ENCODE measurements at regions not wholly inside any gene's neighbourhood (a gene's known extent, or its start where the extent isn't known, plus 50 kb on each side); places are given as distances from the start of the nearest gene placed in this dataset.
"Not testable (repeated sequence)": the region's sequence is repeated elsewhere in the genome, so short reads cannot be mapped to it uniquely, and the experiment has no call there.

DNA sequence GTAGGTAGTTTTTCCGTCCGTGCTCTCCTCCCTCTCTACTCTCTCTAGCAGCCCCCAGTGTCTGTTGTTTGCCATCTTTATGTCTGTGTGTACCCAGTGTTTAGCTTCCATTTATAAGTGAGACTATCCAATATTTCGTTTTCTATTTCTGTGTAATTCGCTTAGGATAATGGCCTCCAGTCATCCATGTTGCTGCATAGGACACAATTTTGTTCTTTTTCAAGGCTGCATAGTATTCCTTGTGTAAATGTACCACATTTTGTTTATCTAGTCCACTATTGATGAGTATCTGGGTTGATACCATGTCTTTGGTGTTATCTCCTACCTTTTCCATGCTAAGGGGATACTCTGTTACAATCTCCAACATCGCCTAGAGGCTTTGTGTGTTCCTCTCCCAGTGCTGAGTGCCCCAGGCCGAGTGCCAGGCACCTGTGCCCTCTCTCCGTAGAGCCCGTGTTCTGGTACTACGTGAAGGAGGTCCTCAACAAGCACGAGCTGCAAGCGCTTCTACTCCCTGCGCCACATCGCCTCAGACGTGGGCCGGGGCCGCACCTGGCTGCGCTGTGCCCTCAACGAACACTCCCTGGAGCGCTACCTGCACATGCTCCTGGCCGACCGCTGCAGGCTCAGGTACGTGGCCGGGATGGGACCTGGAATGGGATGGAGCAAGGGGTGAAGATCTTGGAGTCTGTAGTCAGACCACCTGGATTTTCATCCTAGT, 51.0 kb downstream of the NPIPB11 start:
- DNase-seq, result not testable (repeated sequence)

DNA sequence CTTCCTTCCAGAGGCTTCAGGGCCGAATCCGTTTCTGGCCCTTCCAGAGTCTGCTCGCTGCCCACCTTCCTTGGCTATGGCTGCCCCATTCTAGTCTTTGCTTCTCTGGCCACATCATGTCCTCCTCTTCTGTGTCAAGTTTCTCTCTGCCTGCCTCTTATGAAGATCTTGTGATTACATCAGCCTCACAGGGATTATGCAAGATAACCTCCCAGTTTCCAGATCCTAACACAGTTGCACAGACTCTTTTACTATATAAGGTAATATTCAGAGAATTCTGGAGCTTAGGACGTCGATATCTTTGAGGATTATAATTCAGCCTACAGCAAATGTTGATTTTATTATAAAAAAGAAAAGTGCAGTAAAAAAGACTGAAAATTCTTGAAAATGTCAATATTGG, 52.1 kb downstream of the NPIPB11 start:
- not testable (repeated sequence) for DNase-seq

DNA sequence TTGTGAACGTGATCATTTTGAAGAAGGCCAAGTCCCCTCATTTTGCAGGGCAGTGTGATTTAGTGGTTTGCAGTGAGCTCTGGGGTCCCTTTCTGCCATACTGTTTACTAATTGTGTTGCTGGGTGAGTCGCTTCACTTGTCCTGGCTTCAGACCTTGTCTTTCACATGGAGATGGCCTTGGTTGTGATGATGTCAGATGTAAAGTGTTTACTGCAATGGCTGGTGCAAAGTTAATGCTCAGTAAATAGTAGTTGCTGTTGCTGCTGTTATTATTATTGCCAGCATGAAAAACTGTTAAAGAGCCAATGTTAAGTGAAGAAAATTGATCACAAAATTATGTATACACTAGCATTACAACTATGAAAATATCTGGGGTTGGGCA, 53.9 kb downstream of the NPIPB11 start:
- not testable (repeated sequence) for DNase-seq

DNA sequence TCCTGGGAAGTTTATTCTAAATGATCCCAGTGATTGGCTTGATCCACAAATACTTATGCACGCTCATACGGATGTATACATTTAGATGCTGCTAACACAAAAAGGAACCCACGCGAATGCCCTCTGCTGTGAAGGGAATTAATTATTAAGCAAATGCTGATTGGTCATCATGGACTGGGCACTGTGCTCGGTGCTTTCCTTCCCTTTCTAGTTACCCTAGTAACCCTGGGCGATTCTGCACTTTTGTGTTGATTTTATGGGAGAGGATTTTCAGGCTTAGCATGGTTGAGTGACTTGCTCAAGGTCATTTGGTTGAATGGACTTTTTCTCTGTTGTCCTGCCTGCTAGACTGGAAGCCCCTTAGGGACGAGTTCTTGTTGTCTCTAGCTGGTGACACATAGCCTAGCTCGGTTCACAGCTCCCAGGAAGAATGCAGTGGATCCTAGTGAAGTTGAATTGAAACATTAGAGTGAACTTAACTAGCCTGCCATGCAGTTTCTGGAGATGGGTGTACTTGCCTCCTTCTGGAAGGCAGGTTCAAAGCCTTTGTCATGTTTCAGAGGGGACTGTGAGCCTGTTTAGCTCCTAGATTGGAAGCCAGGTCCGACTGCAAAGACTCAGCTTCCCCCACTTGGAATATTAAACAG, 54.4 kb downstream of the NPIPB11 start:
- DNase-seq, result not testable (repeated sequence)

DNA sequence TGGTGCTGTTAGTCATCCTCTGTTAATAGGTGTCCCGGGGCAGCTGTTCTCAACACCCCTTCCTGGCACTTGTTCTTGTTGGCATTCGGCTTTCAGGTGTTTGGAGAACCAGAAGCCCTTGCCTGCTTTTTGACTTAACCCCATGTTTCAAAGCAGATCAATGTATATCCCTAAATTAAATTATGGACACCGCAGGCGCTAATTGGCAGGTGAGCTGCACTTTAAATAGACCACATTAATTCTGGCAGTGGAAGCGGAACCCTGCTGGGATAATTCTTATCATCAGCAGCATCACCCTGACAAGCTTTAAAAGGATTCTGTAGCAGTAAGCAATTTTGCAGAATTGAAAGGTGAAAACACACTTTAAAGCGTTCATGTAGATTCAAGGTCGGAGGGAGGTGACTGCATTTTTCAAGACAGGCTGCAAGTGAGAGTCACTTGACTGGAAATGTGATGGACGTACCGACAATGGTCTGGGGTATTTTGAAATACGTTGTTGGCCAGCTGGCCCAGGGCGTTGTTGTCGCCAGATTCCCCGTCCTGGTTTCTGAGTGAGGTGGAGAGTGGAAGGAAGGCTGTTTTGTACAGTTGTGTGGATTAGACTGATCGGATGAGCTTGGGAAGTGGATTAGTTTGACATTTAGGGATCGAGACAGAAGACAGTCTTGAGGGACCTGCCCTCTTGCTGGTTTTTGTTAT, 55.1 kb downstream of the NPIPB11 start:
- DNase-seq, result not testable (repeated sequence)

DNA sequence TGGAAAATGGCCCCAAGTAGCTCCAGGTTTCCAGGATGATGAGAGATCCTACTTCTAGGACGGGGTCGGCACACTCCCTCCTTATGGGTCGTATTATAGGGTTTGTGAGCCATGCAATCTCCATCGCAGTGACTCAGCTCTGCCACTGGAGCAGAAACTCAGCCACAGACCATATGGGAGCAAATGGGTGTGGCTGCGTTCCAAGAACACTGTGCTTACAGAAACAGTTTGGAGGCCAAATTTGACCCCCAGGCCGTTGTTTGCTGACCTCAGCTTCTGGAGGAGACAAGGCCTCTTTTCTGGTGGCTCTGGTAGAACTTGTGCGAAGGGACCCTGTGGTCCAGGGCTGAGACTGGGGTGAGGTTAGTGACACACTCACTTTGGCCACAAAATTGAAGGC, 56.5 kb downstream of the NPIPB11 start:
- DNase-seq, result not testable (repeated sequence)

DNA sequence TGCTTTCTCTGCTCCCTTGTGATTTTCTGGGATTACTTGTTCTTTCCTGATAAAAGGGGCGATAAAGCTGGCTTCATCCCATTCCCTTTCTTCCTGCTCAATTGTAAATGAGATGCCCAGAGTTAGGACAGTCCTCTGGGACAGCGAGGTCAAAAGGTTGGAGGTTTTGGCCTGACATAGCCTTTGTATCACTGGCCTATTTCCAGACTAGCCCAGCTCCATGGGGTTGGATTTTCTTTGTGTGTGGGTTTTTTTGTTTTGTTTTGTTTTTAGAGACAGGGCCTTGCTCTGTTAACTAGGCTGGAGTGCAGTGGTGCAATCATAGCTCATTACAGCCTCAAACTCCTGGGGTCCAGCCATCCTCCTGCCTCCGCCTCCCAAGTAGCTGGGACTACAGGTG, 57.8 kb downstream of the NPIPB11 start:
- DNase-seq, result not testable (repeated sequence)

DNA sequence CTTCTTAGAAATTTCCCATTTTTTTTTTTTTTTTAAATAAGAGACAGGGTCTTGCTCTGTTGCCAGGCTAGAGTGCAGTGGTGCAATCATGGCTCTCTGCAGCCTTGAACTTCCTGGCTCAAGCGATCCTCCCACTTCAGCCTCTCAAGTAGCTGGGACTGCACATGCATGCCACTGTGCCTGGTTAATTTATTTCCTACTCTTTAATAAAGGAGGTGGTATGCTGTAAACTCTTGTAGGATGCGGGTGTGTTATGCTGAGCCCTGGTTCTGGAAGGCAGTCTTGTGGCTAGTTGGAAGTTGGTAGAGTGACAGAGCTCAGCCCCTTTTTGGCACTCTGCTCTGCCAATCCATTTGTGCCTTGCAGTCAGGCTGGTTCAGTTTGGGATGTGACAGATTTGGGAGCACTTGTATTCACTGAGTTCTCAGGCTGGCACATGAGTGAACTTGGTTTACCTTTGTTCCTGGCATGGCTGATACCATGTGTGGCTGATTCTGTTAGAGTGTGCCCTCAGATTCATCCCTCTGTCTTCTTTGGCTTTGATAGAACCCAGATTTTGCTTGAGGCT, 58.3 kb downstream of the NPIPB11 start:
- not testable (repeated sequence) for DNase-seq

DNA sequence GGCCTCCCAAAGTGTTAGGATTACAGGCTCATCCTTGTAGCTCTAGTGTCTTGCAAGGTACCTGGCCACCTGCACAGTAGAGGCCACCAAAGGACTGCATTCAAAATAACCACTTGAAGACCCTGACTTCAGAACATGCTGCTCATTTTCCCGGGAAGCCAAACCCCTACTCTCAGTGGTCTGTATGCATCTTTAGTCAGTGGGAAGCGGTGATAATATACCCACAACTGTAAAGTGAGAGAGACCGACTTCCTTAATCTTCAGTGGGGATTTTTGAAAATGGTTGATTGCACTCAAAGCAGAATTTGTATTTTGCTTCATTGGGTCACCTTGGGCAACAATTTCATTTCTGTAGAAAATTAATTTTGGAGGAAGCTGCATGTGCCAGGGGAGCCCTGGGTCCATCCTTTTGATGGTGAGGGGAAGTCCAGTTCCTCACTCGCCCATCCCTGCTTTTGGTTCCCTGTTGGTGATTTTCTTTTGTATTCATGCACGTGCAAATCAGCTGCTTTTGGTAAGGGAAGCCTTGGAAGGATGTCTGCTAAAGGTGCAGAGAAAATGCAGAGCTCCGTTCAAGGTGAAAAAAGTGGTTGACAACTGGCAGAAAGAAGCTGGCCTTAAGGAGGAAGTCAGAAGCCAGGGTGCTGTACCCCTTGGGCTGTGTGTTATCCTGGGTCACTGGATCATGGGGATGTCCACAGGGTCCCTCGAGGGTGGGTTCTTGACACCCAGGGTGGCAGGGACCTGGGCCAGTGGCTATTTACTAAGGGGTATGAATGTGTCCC, 59.5 kb downstream of the NPIPB11 start:
- not testable (repeated sequence) for DNase-seq

DNA sequence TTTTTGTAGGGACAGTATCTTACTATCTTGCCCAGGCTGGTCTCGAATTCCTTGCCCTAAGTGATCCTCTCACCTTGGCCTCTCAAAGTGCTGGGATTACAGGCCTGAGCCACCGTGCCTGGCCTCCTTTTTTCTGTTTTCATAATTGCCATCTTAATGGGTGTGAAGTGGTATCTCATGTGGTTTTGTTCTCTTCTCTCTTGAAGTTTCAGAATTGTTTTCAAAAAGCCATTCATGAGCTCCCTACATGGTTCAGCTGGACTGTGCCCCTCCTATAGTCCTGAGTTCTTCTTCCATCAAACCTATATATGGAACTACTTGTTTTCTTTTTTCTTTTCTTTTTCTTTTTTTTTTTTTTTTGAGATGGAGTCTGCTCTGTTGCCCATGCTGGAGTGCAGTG, 60.3 kb downstream of the NPIPB11 start:
- not testable (repeated sequence) for DNase-seq

DNA sequence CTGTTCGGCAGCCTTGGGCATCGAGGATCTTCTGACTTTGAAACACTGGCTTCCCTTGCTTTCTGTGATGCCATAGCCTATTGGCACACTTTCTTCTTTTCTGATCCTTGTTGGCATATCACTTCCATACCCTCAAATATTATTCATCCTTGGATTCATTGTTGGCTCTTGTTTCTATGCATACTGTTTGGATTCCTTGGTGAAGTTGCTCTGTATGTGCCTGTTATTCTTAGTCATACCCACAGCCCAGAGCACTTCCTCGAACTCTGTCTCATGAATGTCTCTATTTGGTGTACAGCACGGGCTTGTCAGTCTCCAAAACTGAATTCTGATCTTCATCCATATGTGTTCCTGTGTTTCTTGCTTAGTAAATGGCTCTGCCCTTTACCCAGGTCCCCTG, 63.6 kb downstream of the NPIPB11 start:
- not testable (repeated sequence) for DNase-seq

DNA sequence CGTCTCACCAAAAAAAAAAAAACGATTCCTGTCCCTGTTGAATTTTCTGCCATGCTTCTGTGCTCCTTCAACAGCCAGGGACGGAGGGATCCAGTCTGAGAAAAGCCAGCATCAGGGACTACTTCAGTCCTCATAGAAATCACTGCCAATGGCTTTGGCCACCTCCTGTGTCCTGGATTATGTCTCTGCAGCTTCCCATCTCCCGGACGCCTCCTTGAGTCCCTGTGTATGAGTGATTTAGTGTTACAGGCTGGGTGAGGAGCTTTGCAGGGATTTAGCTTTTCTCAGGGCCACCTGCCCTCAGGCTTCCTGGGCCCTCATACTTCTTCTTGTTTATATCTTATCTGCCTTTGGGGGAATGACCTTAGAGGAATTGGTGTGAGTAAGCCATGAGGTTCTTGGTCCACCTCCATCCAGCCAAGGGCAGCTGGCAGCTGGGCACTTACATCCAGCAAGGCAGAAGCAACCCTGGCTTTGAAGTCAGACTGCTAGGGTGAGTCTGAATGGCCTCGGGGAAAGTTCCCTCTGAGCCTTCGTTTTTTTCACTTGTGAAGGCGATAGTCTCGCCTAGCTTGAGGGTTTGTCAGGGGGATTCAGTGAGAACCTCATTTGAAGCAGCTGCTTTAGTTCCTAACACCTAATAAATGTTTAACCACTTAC, 65.6 kb downstream of the NPIPB11 start:
- not testable (repeated sequence) for DNase-seq

DNA sequence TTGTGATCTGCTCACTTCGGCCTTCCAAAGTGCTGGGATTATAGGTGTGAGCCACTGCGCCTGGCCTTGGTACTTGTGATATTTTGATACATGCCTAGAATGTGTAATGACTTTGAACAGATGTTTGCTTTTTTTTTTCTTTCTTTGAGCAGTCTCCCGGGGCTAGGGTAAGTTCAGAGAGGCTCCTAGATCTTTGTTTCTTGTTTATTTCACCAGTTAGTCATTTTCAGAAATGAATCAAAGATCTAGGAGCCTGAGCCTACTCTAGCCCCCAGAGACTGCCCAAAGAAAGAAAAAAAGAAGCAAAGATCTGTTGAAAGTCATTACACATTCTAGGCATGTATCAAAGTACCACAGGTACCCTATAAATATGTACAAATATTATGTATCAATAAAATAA, 66.3 kb downstream of the NPIPB11 start:
- DNase-seq, result not testable (repeated sequence)

DNA sequence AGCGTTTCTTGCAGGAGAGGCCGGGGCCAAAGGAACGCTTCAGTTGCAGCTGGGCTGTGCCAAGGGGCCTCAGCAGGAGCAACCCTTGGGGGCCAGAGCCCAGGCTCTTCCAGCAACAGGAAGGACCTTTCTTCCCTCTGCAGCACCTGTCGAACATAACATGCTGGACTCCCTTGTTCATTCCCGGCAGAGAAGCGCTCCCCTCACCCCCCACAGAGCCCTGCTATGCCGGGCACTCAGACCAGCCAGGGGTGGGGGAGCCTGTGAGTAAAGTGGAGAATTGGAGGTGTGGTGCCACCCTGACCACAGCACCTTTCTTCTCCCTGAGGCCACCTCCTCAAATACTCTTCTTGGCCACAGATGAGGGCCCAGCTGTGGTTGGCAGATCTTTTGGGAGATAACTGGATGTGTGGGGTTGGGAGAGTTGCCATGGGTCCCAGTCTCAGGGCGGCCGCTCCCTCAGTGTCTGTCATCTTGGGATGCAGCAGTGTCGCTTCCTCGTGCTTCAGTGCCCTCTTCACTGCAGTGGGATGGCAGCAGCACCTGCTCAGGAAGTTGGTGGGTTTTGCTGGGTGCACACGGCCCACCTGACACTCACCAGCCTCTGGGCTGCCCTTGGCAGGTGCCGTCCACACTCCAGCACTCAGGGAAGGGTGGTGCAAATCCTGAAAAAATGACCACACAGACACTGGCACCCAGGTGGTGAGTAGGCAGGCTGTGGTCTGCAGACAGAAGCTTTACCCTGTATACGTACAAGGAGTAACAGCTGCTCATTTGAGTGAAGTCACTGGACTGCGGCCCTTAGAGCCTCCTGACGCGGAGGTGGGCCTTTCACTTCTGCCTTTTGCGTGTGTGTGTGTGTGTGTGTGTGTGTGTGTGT, 67.5 kb downstream of the NPIPB11 start:
- not testable (repeated sequence) for DNase-seq

DNA sequence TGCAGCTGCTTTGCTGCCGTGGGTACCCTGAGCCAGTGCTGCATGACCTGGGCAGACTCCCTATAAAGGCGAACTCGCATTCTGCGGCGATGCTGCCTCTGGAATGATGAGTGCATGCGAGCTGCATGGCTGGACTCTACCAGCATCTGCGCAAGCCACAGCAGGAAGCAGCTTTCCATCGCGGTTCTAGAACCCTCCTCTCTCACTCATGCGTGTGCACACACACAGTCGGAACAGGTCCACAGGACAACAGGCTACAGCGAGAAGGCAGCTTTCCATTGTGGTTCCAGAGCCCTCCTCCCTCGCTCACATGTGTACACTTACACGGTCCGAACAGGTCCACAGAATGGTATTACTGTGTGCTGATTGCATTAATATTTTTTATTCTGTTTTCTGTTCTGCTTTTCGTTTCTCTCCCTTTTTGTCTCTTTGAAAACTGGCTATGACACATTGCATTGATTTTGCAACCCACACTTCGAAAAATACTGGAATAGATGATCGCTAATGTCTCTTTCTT, 69.1 kb downstream of the NPIPB11 start:
- DNase-seq, result not testable (repeated sequence)

DNA sequence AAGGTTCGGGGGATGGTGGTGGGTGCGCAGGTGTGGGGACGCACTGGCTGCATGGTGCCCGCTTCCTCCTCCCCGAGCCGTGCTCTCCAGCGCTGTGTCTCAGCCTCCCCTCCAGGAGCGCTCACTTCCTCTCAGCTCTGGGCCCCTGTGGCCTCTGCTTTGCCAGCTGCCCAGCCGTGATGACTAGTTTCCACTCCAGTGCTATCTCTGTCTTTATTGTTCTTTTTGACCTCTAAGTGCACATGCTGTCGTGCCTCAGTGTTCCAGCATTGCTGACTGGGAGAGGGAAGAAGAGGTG, 71.0 kb downstream of the NPIPB11 start:
- not testable (repeated sequence) for DNase-seq

DNA sequence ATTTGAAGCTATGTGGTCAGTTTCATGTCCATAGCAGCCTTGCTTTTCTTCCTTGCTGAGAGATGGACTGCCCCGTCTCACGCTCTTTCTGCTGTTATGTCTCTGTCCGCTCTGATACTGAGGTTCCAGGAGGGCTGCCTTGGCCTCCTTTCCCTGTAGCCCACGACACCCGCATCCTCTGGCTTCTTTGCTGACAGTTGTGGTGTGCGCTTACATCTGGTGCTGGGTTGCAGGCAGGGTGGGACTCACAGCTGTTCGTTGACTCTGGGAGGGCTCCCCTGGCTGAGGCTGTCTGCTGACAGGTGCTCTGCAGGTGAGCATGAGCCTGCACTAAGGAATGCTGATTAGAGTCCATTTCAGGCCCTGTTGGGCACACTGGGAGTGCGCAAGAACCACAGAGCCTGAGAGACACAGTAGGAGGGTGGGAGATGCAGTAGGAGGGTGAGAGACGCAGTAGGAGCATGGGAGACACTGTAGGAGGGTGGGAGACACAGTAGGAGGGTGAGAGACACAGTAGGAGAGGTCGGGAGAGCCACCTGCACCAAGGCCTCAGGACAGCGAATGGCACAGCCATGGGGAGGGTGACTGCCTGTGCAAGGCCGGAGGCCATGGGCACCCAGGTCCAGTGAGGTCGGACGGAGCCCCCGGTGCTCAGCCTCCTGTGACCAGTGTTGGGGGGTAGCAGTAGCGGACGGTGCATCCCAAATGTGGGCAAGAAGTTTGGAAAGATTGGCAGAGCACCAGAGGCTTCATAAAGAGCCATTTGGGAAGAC, 71.5 kb downstream of the NPIPB11 start:
- not testable (repeated sequence) for DNase-seq

DNA sequence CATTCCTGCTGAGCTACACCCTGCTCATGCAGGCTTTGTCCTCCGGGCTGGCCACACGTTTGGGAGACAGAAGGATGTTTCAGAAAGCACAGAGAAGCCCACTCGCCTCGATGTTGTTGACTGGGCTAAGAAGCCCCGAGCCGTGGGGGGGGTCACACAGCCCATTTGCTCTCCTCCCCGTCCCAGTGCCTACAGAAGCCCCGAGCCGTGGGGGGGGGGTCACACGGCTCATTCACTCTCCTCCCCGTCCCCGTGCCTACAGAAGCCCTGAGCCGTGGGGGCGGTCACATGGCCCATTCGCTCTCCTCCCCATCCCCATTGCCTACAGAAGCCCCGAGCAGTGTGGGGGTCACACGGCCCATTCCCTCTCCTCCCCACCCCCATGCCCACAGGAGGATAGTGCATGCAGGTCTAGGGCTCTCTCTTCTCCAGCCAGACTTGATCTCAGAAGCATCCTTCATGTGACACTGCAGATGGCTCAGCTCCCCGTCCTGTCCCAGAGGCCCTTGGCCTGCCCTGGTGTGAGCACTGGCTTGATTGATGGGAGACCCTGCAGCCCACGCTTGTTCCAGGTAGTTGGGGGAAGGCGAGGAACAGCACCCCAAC, 72.9 kb downstream of the NPIPB11 start:
- DNase-seq, result not testable (repeated sequence)

DNA sequence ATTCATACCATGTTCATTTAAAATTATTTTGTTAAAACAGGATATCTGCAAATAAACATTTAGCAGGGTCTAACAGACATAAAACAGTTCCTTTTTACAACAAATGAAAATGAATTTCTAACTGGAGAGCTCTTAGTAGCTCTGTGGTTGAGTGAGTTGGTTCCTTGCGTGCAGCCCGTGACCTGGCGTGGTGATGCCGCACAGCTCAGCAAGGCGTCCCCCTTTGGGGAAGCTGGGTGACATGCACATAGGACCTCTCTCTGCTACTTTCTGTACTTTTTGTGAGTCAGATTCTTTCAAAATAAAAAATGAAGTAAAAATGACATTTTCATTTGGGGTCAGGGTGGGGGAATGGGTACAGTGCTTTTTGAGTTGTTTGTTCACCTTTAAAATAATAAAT, 75.9 kb downstream of the NPIPB11 start:
- not testable (repeated sequence) for DNase-seq

DNA sequence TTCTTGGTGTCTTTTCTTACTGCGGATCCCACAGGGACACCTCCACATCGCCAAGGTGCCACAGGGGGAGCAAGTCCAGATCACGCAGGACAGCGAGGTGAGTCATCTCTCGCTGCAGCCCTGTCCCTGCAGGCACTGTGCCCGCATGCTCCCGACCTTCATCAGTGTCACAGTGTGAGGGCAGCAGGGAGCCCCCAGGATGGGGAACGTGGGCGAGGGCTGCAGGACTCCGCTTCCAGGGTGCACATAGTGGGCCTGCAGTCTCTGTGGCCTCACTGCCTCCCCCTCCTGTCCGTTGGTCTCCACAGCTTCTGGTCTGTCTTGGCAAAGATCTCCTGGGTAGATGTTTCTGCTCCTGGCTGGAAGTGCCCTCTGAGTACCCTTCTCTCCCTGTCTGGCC, 78.0 kb downstream of the NPIPB11 start:
- not testable (repeated sequence) for DNase-seq
